ENCODE measurements at regions not wholly inside any gene's neighbourhood (a gene's known extent, or its start where the extent isn't known, plus 50 kb on each side); places are given as distances from the start of the nearest gene placed in this dataset.
"Not testable (repeated sequence)": the region's sequence is repeated elsewhere in the genome, so short reads cannot be mapped to it uniquely, and the experiment has no call there.

DNA sequence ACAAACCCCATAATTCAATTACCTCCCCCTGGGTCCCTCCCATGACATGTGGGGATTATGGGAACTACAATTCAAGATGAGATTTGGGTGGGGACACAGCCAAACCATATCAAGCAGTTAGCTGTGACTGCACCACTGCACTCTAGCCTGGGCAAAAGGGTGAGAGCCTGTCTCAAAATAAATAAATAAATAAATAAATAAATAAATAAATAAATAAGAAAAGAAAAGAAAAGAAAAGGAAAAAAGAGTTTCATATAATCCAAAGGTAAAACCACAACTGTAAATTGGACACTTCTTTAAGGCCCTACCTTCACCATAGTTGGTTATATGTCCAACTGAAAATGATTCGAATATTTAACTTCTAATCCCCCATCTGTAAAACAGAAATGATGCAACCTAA is 157.6 kb upstream of the FIGN start:
- TF ChIP-seq, protein P1, sequence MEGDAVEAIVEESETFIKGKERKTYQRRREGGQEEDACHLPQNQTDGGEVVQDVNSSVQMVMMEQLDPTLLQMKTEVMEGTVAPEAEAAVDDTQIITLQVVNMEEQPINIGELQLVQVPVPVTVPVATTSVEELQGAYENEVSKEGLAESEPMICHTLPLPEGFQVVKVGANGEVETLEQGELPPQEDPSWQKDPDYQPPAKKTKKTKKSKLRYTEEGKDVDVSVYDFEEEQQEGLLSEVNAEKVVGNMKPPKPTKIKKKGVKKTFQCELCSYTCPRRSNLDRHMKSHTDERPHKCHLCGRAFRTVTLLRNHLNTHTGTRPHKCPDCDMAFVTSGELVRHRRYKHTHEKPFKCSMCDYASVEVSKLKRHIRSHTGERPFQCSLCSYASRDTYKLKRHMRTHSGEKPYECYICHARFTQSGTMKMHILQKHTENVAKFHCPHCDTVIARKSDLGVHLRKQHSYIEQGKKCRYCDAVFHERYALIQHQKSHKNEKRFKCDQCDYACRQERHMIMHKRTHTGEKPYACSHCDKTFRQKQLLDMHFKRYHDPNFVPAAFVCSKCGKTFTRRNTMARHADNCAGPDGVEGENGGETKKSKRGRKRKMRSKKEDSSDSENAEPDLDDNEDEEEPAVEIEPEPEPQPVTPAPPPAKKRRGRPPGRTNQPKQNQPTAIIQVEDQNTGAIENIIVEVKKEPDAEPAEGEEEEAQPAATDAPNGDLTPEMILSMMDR (IDR thresholded peaks at IDR 0.05) = not testable (repeated sequence)
- TF ChIP-seq ZFX (IDR thresholded peaks at IDR 0.05; ENCODE audit: borderline replicate concordance) = not testable (repeated sequence)
